ENCODE measurements at regions not wholly inside any gene's neighbourhood (a gene's known extent, or its start where the extent isn't known, plus 50 kb on each side); places are given as distances from the start of the nearest gene placed in this dataset.

GRCh38 chr2:215839309-215839708 is 174.0 kb downstream of the MREG start:
- peak overlapping the region; percentile 62 for H3K27ac ChIP-seq (replicated peaks)
- DNase-seq: peak; percentile 25
- intact Hi-C loops (cut with micrococcal nuclease): no loop called here
- peaks cover 16% of the 10 kb centered on the region for H3K4me1 ChIP-seq
- H3K36me3 ChIP-seq: no peaks in the 10 kb centered on the region
- no peak for TF ChIP-seq CTCF (IDR thresholded peaks at IDR 0.05; ENCODE audit: borderline replicate concordance)
- H3K4me3 ChIP-seq: no peak overlapping the region
- no peaks in the 10 kb centered on the region for H3K9me3 ChIP-seq (replicated peaks)
- no peaks in the 10 kb centered on the region for H3K27me3 ChIP-seq (ENCODE audit: low read depth)

GRCh38 chr2:215836881-215837280 is 176.5 kb downstream of the MREG start:
- DNase-seq: no peak
- intact Hi-C loops (cut with micrococcal nuclease): no loop called here

GRCh38 chr2:215835657-215836056 is 177.7 kb downstream of the MREG start:
- Histone ChIP-seq H3K9me3 (replicated peaks) (no peaks in the 10 kb centered on the region), H3K4me3 (no peak overlapping the region), H3K4me1 (peaks cover 25% of the 10 kb centered on the region), H3K27ac (replicated peaks) (peak overlapping the region; percentile 41), H3K36me3 (no peaks in the 10 kb centered on the region), H3K27me3 (ENCODE audit: low read depth) (no peaks in the 10 kb centered on the region)
- DNase-seq: no peak
- intact Hi-C loops (cut with micrococcal nuclease): no loop called here
- no peak for TF ChIP-seq CTCF (IDR thresholded peaks at IDR 0.05; ENCODE audit: borderline replicate concordance)

More at GRCh38 chr2:215836881-215837280, 176.5 kb downstream of the MREG start:
- H3K36me3 ChIP-seq: no peaks in the 10 kb centered on the region
- TF ChIP-seq CTCF (IDR thresholded peaks at IDR 0.05; ENCODE audit: borderline replicate concordance): no peak
- no peak overlapping the region for H3K4me3 ChIP-seq
- peaks cover 21% of the 10 kb centered on the region for H3K4me1 ChIP-seq
- H3K27me3 ChIP-seq (ENCODE audit: low read depth): no peaks in the 10 kb centered on the region
- H3K27ac ChIP-seq (replicated peaks): peak overlapping the region; percentile 41
- H3K9me3 ChIP-seq (replicated peaks): no peaks in the 10 kb centered on the region

GRCh38 chr2:215835231-215835630 is 178.1 kb downstream of the MREG start:
- Histone ChIP-seq H3K4me1 (peaks cover 29% of the 10 kb centered on the region), H3K27ac (replicated peaks) (peak overlapping the region; percentile 4), H3K9me3 (replicated peaks) (no peaks in the 10 kb centered on the region), H3K36me3 (no peaks in the 10 kb centered on the region), H3K4me3 (no peak overlapping the region), H3K27me3 (ENCODE audit: low read depth) (no peaks in the 10 kb centered on the region)
- DNase-seq: no peak
- intact Hi-C loops (cut with micrococcal nuclease): no loop called here
- no peak for TF ChIP-seq CTCF (IDR thresholded peaks at IDR 0.05; ENCODE audit: borderline replicate concordance)

GRCh38 chr2:215833531-215834162 is 179.7 kb downstream of the MREG start:
- Histone ChIP-seq H3K27me3 (ENCODE audit: low read depth) (no peaks in the 10 kb centered on the region), H3K27ac (replicated peaks) (peak overlapping the region; percentile 5), H3K9me3 (replicated peaks) (no peaks in the 10 kb centered on the region), H3K4me3 (no peak overlapping the region), H3K4me1 (peaks cover 25% of the 10 kb centered on the region), H3K36me3 (no peaks in the 10 kb centered on the region)
- TF ChIP-seq CTCF (IDR thresholded peaks at IDR 0.05; ENCODE audit: borderline replicate concordance): no peak
- DNase-seq: no peak
- intact Hi-C loops (cut with micrococcal nuclease): no loop called here
